K562 (cell line): ENCODE measurements at regions not wholly inside any gene's neighbourhood (a gene's known extent, or its start where the extent isn't known, plus 50 kb on each side); places are given as distances from the start of the nearest gene placed in this dataset.

ENCODE experiments used
- ATAC-seq: fragments of 200-7000 bp; cut with Tn5 transposase; 3 replicates; pipeline ENCODE4 v1.9.1; 2020; ENCODE audit warnings: moderate library complexity
- BruUV-seq: library from RNA; stranded (reverse); fragments of 400-500 nt; replicated peaks from 2 replicates; lab custom pipeline; 2021; lab: Mats Ljungman, UMichigan
- CTCF ChIA-PET: fragments of 300-600 bp; formaldehyde crosslinking; extraction: SDS; loops from one replicate; lab custom pipeline; 2021; ENCODE audit warnings: low intra/inter-chr PET ratio; lab: Yijun Ruan, JAX
- POLR2A ChIA-PET: fragments of 300-600, 350-650 bp; sonication (Branson Sonifier 250); formaldehyde crosslinking; extraction: SDS; loops from one replicate; lab custom pipeline; 2021; ENCODE audit warnings: antibody characterized with exemption, inconsistent platforms; lab: Yijun Ruan, JAX
- DNase-seq, 4 experiments: peaks; one replicate each; pipeline versions ENCODE4 v3.0.0 to v3.0.0-alpha.2; 2011 to 2018; ENCODE audit warnings: low spot score in 3 of 4, mixed read lengths in 3 of 4; ENCODE audit errors: extremely low read depth in 1 of 4
- FAIRE-seq: peaks from 2 replicates; lab custom pipeline; 2011; peaks lifted over from hg19 to GRCh38; lab: Jason Lieb, UNC
- H2AFZ ChIP-seq: 2 replicates; pipeline ENCODE4 v1.6.0; 2011; ENCODE audit warnings: low read depth, low read length, control low read depth, inconsistent platforms
- H3K27ac ChIP-seq: fragments of 200-600 bp; 3 replicates; pipeline ENCODE4 v1.8.0; 2011; ENCODE audit warnings: low read depth, mild to moderate bottlenecking, control low read depth, inconsistent platforms, low read length, moderate library complexity, mixed read lengths; ENCODE audit errors: extremely low read depth
- H3K27me3 ChIP-seq, 2 experiments: fragments of 300-600 bp in 1 of 2; 2 replicates in 1 of 2; 3 replicates in 1 of 2; pipeline versions ENCODE4 v1.6.0 to v1.8.0; 2011; ENCODE audit warnings: inconsistent platforms in 2 of 2, low read length in 2 of 2, mild to moderate bottlenecking in 1 of 2, mixed read lengths in 1 of 2, moderate library complexity in 1 of 2; ENCODE audit not compliant: control insufficient read depth in 2 of 2, insufficient read depth in 2 of 2
- H3K36me3 ChIP-seq: fragments of 300-600 bp; 3 replicates; pipeline ENCODE4 v1.8.0; 2011; ENCODE audit warnings: mild to moderate bottlenecking, low read length, inconsistent platforms; ENCODE audit not compliant: control insufficient read depth, insufficient read depth
- H3K4me1 ChIP-seq, 2 experiments: fragments of 200-600 bp in 1 of 2; replicated peaks in 1 of 2; 2 replicates in 1 of 2; 3 replicates in 1 of 2; pipeline versions ENCODE4 v1.5.1 to v1.8.0; 2011; ENCODE audit warnings: inconsistent platforms in 2 of 2, low read length in 2 of 2, mild to moderate bottlenecking in 1 of 2, mixed read lengths in 1 of 2, moderate library complexity in 1 of 2; ENCODE audit not compliant: control insufficient read depth in 2 of 2, insufficient read depth in 2 of 2
- H3K4me2 ChIP-seq: 2 replicates; pipeline ENCODE4 v1.6.1; 2011; ENCODE audit warnings: low read length, control low read depth, inconsistent platforms, mixed read lengths; ENCODE audit not compliant: insufficient read depth
- H3K4me3 ChIP-seq: fragments of 200-600 bp; sonication (generic), shearing (Covaris generic); 2 replicates; pipeline ENCODE4 v1.5.1; 2016; ENCODE audit warnings: control low read depth, inconsistent platforms
- H3K79me2 ChIP-seq: fragments of 200-600 bp; 3 replicates; pipeline ENCODE4 v1.8.0; 2011; ENCODE audit warnings: low read length, inconsistent platforms; ENCODE audit not compliant: control insufficient read depth, insufficient read depth
- H3K9ac ChIP-seq, 2 experiments: 2 replicates each; pipeline versions ENCODE4 v1.6.0 to v1.6.1; 2011; ENCODE audit warnings: low read depth in 2 of 2, low read length in 2 of 2, control low read depth in 1 of 2, inconsistent platforms in 1 of 2, mild to moderate bottlenecking in 1 of 2, mixed read lengths in 1 of 2; ENCODE audit not compliant: insufficient read depth in 1 of 2
- H3K9me1 ChIP-seq: one replicate; pipeline ENCODE4 v1.6.0; 2011; ENCODE audit warnings: inconsistent platforms, mild to moderate bottlenecking, low read length, moderate library complexity; ENCODE audit not compliant: control insufficient read depth, insufficient read depth
- H3K9me3 ChIP-seq: replicated peaks from 2 replicates; pipeline ENCODE4 v1.5.1; 2011; ENCODE audit warnings: low read depth, low read length, inconsistent platforms; ENCODE audit not compliant: control insufficient read depth, insufficient read depth
- H4K20me1 ChIP-seq: replicated peaks from 2 replicates; pipeline ENCODE4 v1.6.1; 2011; ENCODE audit warnings: low read length, inconsistent platforms, mixed read lengths; ENCODE audit not compliant: control insufficient read depth, insufficient read depth
- CBFA2T3 ChIP-seq: fragments of 450-650 bp; IDR thresholded peaks from 2 replicates; pipeline ENCODE4 v1.6.1; 2017
- EHMT2 ChIP-seq: fragments of 450-650 bp; IDR thresholded peaks from 2 replicates; pipeline ENCODE4 v1.6.1; 2018; ENCODE audit warnings: antibody characterized with exemption
- NBN ChIP-seq: fragments of 450-650 bp; IDR thresholded peaks from 2 replicates; pipeline ENCODE4 v1.6.1; 2016; ENCODE audit warnings: low read depth, mild to moderate bottlenecking
- NCOA6 ChIP-seq: fragments of 450-650 bp; IDR thresholded peaks from 2 replicates; pipeline ENCODE4 v1.6.1; 2017; ENCODE audit warnings: mild to moderate bottlenecking
- PRMT5 ChIP-seq: sonication (generic); formaldehyde crosslinking; IDR thresholded peaks from 2 replicates; pipeline ENCODE4 v1.5.0; 2020; ENCODE audit warnings: missing genetic modification reagents
- SIN3A ChIP-seq, 2 experiments: fragments of 150-350 bp in 1 of 2; IDR thresholded peaks; 2 replicates each; pipeline ENCODE4 v1.6.1; 2011 to 2016; ENCODE audit warnings: borderline replicate concordance in 2 of 2, low read depth in 2 of 2, low read length in 2 of 2, mild to moderate bottlenecking in 2 of 2, moderate library complexity in 2 of 2; ENCODE audit not compliant: control insufficient read depth in 1 of 2
- ZFP30 ChIP-seq: fragments of 250-450 bp; sonication (Bioruptor Pico); IDR thresholded peaks from 2 replicates; pipeline ENCODE4 v1.8.0; 2022; ENCODE audit warnings: moderate library complexity, mild to moderate bottlenecking, inconsistent platforms, borderline replicate concordance
- ZNF174 ChIP-seq: fragments of 250-450 bp; sonication (Bioruptor Pico); IDR thresholded peaks from 2 replicates; pipeline ENCODE4 v1.4.0; 2020; ENCODE audit warnings: mild to moderate bottlenecking
- ZNF282 ChIP-seq: sonication (generic); formaldehyde crosslinking; IDR thresholded peaks from 2 replicates; pipeline ENCODE4 v1.8.1; 2023; ENCODE audit warnings: missing genetic modification reagents
- ZNF445 ChIP-seq: fragments of 250-450 bp; sonication (Bioruptor Pico); IDR thresholded peaks from 2 replicates; pipeline ENCODE4 v1.4.0; 2020; ENCODE audit warnings: low read depth, mild to moderate bottlenecking, moderate library complexity
- ZNF561 ChIP-seq: fragments of 450-650 bp; formaldehyde crosslinking; conservative IDR thresholded peaks from 2 replicates; pipeline ENCODE4 v1.4.0; 2020; ENCODE audit warnings: mild to moderate bottlenecking, moderate library complexity
- ZNF76 ChIP-seq: fragments of 250-450 bp; sonication (Bioruptor Pico); IDR thresholded peaks from 2 replicates; pipeline ENCODE4 v1.4.0; 2020; ENCODE audit warnings: mild to moderate bottlenecking, moderate library complexity, borderline replicate concordance
- ZNF766 ChIP-seq: fragments of 200-800 bp; sonication (Bioruptor generic); conservative IDR thresholded peaks from 2 replicates; pipeline ENCODE4 v1.6.1; 2016; ENCODE audit warnings: missing genetic modification characterization, missing compliant biosample characterization
- WGBS: fragments of 100-300 bp; shearing (Covaris generic); methylation state at CpG from one replicate; pipeline ENCODE4 v1.1.6; 2016; ENCODE audit warnings: low coverage, mixed read lengths; ENCODE audit not compliant: insufficient coverage; ENCODE audit errors: missing lambda C conversion rate; 5-methylcytosine and 5-hydroxymethylcytosine counted together
- in situ Hi-C: fragments of 300-500 bp; cut with MboI; formaldehyde crosslinking; loops from 4 replicates; pipeline ENCODE4 v1.15.0; 2018; ENCODE audit warnings: inconsistent platforms, mixed read lengths
- intact Hi-C: fragments of 100-400 bp; cut with micrococcal nuclease; formaldehyde crosslinking; loops from 2 replicates; pipeline ENCODE4 v1.14.2; 2022
- TF ChIP-seq, protein P1 (sequence below): fragments of 250-450 bp; sonication (Bioruptor Pico); IDR thresholded peaks from 2 replicates; pipeline ENCODE4 v1.8.0; 2022; ENCODE audit warnings: moderate library complexity, mild to moderate bottlenecking, inconsistent platforms
- TF ChIP-seq, protein P2 (sequence below): fragments of 250-450 bp; sonication (Bioruptor Pico); IDR thresholded peaks from 2 replicates; pipeline ENCODE4 v1.4.0; 2020; ENCODE audit warnings: borderline replicate concordance
- TF ChIP-seq, protein P3 (sequence below): fragments of 450-650 bp; formaldehyde crosslinking; conservative IDR thresholded peaks from 2 replicates; pipeline ENCODE4 v1.4.0; 2022; ENCODE audit warnings: mild to moderate bottlenecking, missing genetic modification characterization
- TF ChIP-seq, protein P4 (sequence below), 2 experiments: IDR thresholded peaks in 1 of 2; conservative IDR thresholded peaks in 1 of 2; 2 replicates each; pipeline ENCODE4 v1.6.1; 2016; ENCODE audit warnings: low read depth in 2 of 2, mild to moderate bottlenecking in 1 of 2, missing compliant biosample characterization in 1 of 2, missing genetic modification characterization in 1 of 2, moderate library complexity in 1 of 2

DNA sequence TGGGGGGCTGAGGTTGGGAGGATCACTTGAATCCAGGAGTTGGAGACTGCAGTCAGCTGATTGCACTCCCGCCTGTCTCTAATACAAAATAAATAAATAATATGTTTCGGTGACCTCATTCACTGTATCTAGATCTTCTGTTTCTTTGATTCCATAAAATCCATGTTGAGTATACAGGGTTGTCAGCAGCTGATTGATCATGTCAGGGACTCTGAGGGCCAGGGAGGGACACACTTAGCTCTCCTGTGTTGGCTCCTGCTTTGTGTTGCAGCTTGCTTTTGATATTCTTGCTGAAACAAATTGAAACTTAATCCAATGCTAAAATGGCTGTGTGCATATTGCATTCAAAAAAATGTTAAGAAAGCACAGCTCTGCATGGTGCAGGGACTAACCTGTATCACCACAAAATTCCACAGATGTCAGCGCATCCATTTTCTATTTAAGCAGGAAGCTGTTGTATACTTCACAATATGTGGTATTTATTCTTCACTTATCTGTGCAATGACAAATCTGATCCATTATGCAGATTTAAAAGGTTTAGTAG, 454.5 kb downstream of the CDH11 start:
- WGBS = 6% methylated on average over 3 of the region's 3 CpGs
- Histone ChIP-seq H4K20me1 (no peaks in the 10 kb centered on the region), H3K4me2 (no peak overlapping the region), H3K27ac (no peak overlapping the region), H3K79me2 (no peaks in the 10 kb centered on the region), H3K36me3 (no peaks in the 10 kb centered on the region), H3K4me1 (no peaks in the 10 kb centered on the region), H2AFZ (no peak overlapping the region), H3K4me3 (no peak overlapping the region), H3K9ac (no peak overlapping the region), H3K27me3 (no peaks in the 10 kb centered on the region), H3K9me3 (no peaks in the 10 kb centered on the region), H3K9me1 (no peaks in the 10 kb centered on the region)
- FAIRE-seq = no peak
- POLR2A ChIA-PET = no interaction called here
- DNase-seq = no peak
- no peak for ATAC-seq
- CTCF ChIA-PET = no interaction called here
- in situ Hi-C loops = no loop called here
- intact Hi-C loops = no loop called here
- TF ChIP-seq ZNF445 (no peak), ZNF766 (CRISPR knock-in tag) (no peak), SIN3A (IDR thresholded peaks at IDR 0.05; ENCODE audit: borderline replicate concordance in 2 of 2, control insufficient read depth in 1 of 2, low read depth in 2 of 2, low read length in 2 of 2) (no peak), CBFA2T3 (no peak), NCOA6 (no peak), PRMT5 (CRISPR knock-in tag) (no peak), NBN (no peak), ZNF174 (CRISPR knock-in tag) (no peak), ZFP30 (CRISPR knock-in tag) (no peak), ZNF282 (CRISPR knock-in tag) (no peak), ZNF76 (no peak), ZNF561 (CRISPR knock-in tag) (no peak), EHMT2 (no peak)
- TF ChIP-seq, protein P1, sequence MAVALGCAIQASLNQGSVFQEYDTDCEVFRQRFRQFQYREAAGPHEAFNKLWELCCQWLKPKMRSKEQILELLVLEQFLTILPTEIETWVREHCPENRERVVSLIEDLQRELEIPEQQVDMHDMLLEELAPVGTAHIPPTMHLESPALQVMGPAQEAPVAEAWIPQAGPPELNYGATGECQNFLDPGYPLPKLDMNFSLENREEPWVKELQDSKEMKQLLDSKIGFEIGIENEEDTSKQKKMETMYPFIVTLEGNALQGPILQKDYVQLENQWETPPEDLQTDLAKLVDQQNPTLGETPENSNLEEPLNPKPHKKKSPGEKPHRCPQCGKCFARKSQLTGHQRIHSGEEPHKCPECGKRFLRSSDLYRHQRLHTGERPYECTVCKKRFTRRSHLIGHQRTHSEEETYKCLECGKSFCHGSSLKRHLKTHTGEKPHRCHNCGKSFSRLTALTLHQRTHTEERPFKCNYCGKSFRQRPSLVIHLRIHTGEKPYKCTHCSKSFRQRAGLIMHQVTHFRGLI (CRISPR knock-in tag) = no peak
- TF ChIP-seq, protein P2, sequence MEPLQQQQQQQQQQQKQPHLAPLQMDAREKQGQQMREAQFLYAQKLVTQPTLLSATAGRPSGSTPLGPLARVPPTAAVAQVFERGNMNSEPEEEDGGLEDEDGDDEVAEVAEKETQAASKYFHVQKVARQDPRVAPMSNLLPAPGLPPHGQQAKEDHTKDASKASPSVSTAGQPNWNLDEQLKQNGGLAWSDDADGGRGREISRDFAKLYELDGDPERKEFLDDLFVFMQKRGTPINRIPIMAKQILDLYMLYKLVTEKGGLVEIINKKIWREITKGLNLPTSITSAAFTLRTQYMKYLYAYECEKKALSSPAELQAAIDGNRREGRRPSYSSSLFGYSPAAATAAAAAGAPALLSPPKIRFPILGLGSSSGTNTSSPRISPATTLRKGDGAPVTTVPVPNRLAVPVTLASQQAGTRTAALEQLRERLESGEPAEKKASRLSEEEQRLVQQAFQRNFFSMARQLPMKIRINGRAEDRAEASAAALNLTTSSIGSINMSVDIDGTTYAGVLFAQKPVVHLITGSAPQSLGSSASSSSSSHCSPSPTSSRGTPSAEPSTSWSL (CRISPR knock-in tag) = no peak
- TF ChIP-seq, protein P3, sequence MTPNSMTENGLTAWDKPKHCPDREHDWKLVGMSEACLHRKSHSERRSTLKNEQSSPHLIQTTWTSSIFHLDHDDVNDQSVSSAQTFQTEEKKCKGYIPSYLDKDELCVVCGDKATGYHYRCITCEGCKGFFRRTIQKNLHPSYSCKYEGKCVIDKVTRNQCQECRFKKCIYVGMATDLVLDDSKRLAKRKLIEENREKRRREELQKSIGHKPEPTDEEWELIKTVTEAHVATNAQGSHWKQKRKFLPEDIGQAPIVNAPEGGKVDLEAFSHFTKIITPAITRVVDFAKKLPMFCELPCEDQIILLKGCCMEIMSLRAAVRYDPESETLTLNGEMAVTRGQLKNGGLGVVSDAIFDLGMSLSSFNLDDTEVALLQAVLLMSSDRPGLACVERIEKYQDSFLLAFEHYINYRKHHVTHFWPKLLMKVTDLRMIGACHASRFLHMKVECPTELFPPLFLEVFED (CRISPR knock-in tag) = no peak
- TF ChIP-seq, protein P4, sequence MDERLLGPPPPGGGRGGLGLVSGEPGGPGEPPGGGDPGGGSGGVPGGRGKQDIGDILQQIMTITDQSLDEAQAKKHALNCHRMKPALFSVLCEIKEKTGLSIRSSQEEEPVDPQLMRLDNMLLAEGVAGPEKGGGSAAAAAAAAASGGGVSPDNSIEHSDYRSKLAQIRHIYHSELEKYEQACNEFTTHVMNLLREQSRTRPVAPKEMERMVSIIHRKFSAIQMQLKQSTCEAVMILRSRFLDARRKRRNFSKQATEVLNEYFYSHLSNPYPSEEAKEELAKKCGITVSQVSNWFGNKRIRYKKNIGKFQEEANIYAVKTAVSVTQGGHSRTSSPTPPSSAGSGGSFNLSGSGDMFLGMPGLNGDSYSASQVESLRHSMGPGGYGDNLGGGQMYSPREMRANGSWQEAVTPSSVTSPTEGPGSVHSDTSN (CRISPR knock-in tag; IDR thresholded peaks at IDR 0.05; ENCODE audit: low read depth) = no peak
- TF ChIP-seq, protein P4 (tag; conservative IDR thresholded peaks at IDR 0.05; ENCODE audit: low read depth) = no peak
- TF ChIP-seq, all 486 proteins: peak for 0
- no TSS peak for BruUV-seq
